Prostate gland (tissue), 2 donors: ENCODE measurements at regions not wholly inside any gene's neighbourhood (a gene's known extent, or its start where the extent isn't known, plus 50 kb on each side); places are given as distances from the start of the nearest gene placed in this dataset.

Experiments
- CTCF ChIP-seq, 4 experiments: fragments of 200-600 bp in 2 of 4; fragments of 450-650 bp in 2 of 4; sonication (generic) in 2 of 4; IDR thresholded peaks; 1 replicate in 3 of 4; 2 replicates in 1 of 4; pipeline ENCODE4 v1.5.1; 2016 to 2019; ENCODE audit warnings: antibody characterized with exemption in 4 of 4, mild to moderate bottlenecking in 2 of 4, moderate library complexity in 2 of 4
- POLR2A ChIP-seq: fragments of 450-650 bp; IDR thresholded peaks from one replicate; pipeline ENCODE4 v1.6.1; 2016; ENCODE audit warnings: antibody characterized with exemption, mild to moderate bottlenecking
- POLR2AphosphoS5 ChIP-seq: sonication (generic); formaldehyde crosslinking; IDR thresholded peaks from one replicate; pipeline ENCODE4 v1.6.1; 2017; ENCODE audit warnings: antibody characterized with exemption

- no peak for TF ChIP-seq POLR2A
- no peak for TF ChIP-seq CTCF (IDR thresholded peaks at IDR 0.05)
- TF ChIP-seq POLR2AphosphoS5: no peak
Measured at GRCh38 chr9:104412238-104412637, 91.8 kb upstream of the OR13F1 start.
